ENCODE measurements at regions not wholly inside any gene's neighbourhood (a gene's known extent, or its start where the extent isn't known, plus 50 kb on each side); places are given as distances from the start of the nearest gene placed in this dataset.
"Not testable (repeated sequence)": the region's sequence is repeated elsewhere in the genome, so short reads cannot be mapped to it uniquely, and the experiment has no call there.

- DNase-seq, result no peak
These were observed 362.8 kb upstream of the FOXK1 start for GRCh38 chr7:4319280-4319679.

GRCh38 chr7:4325732-4326131 lies 356.4 kb upstream of the FOXK1 start:
- no peak for DNase-seq

GRCh38 chr7:4331711-4332110 lies 350.4 kb upstream of the FOXK1 start:
- DNase-seq, result no peak

GRCh38 chr7:4338556-4338955 lies 343.5 kb upstream of the FOXK1 start:
- DNase-seq, result no peak

- no peak for DNase-seq
These were observed 338.5 kb upstream of the FOXK1 start for GRCh38 chr7:4343272-4344247.

GRCh38 chr7:4345004-4345403 lies 337.1 kb upstream of the FOXK1 start:
- DNase-seq, result no peak

- no peak for DNase-seq
These were observed 330.0 kb upstream of the FOXK1 start for GRCh38 chr7:4352069-4352468.

- no peak for DNase-seq
These were observed 320.3 kb upstream of the FOXK1 start for GRCh38 chr7:4361774-4362173.

GRCh38 chr7:4383584-4383983 lies 298.5 kb upstream of the FOXK1 start:
- no peak for DNase-seq

- no peak for DNase-seq
These were observed 295.9 kb upstream of the FOXK1 start for GRCh38 chr7:4386190-4386589.

GRCh38 chr7:4391103-4391502 lies 291.0 kb upstream of the FOXK1 start:
- DNase-seq, result not testable (repeated sequence)

- DNase-seq, result no peak
These were observed 287.4 kb upstream of the FOXK1 start for GRCh38 chr7:4394736-4395135.

- no peak for DNase-seq
These were observed 283.0 kb upstream of the FOXK1 start for GRCh38 chr7:4399121-4399520.

GRCh38 chr7:4399596-4399995 lies 282.5 kb upstream of the FOXK1 start:
- no peak for DNase-seq

GRCh38 chr7:4406288-4407058 lies 275.6 kb upstream of the FOXK1 start:
- DNase-seq, result no peak

- no peak for DNase-seq
These were observed 272.1 kb upstream of the FOXK1 start for GRCh38 chr7:4409946-4410345.

- DNase-seq, result no peak
These were observed 265.6 kb upstream of the FOXK1 start for GRCh38 chr7:4416396-4417056.

GRCh38 chr7:4428526-4428925 lies 253.6 kb upstream of the FOXK1 start:
- DNase-seq, result no peak

GRCh38 chr7:4430227-4430626 lies 251.9 kb upstream of the FOXK1 start:
- no peak for DNase-seq

GRCh38 chr7:4434306-4434705 lies 247.8 kb upstream of the FOXK1 start:
- DNase-seq, result no peak

- DNase-seq, result no peak
These were observed 245.7 kb upstream of the FOXK1 start for GRCh38 chr7:4436361-4436895.

GRCh38 chr7:4436936-4437335 lies 245.2 kb upstream of the FOXK1 start:
- no peak for DNase-seq

GRCh38 chr7:4437916-4438315 lies 244.2 kb upstream of the FOXK1 start:
- no peak for DNase-seq

All from NCI-H2107 (cell line).